AG04449 (cell line): ENCODE measurements at regions not wholly inside any gene's neighbourhood (a gene's known extent, or its start where the extent isn't known, plus 50 kb on each side); places are given as distances from the start of the nearest gene placed in this dataset.

Source experiments
- CTCF ChIA-PET: fragments of 350-600 bp; formaldehyde crosslinking; extraction: SDS; loops from one replicate; lab custom pipeline; 2021; ENCODE audit warnings: antibody characterized with exemption; lab: Yijun Ruan, JAX
- POLR2A ChIA-PET: fragments of 400-600, 350-600 bp; formaldehyde crosslinking; extraction: SDS; loops from one replicate; lab custom pipeline; 2020; ENCODE audit warnings: antibody characterized with exemption, inconsistent platforms; lab: Yijun Ruan, JAX
- DNase-seq: peaks from one replicate; pipeline ENCODE4 v3.0.0-alpha.2; 2010; ENCODE audit warnings: low read depth, low spot score
- H3K4me3 ChIP-seq: 2 replicates; pipeline ENCODE4 v1.5.1; 2011; ENCODE audit warnings: low read depth, mild to moderate bottlenecking, control low read depth, low read length
- TF ChIP-seq, protein P1 (sequence below): IDR thresholded peaks from one replicate; pipeline ENCODE4 v1.5.1; 2011; ENCODE audit warnings: mild to moderate bottlenecking, moderate library complexity, low read length, control low read depth, inconsistent platforms; ENCODE audit not compliant: insufficient read depth; ENCODE audit errors: missing control alignments

DNA sequence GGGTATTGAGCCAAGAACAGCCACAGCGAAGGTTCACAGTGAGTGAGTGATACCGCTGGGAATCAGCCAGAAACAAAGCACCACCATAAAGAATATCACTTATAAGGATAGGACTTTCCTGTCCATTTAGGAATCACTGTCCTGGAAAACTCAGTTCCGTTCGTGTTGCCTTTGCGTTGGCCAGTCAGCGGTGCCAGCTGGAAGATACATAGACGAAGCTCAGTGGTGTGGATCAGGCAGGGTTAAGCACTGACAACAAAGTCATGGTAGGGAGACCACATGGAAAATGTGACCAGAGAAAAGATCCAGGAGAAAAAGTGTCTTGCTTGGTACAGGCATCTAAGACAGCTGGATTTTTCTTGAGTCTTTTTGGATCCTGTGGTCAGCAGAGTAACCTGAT is 579.7 kb upstream of the DPP6 start:
- ChIA-PET POLR2A (no interaction called here), CTCF (no interaction called here)
- TF ChIP-seq, protein P1, sequence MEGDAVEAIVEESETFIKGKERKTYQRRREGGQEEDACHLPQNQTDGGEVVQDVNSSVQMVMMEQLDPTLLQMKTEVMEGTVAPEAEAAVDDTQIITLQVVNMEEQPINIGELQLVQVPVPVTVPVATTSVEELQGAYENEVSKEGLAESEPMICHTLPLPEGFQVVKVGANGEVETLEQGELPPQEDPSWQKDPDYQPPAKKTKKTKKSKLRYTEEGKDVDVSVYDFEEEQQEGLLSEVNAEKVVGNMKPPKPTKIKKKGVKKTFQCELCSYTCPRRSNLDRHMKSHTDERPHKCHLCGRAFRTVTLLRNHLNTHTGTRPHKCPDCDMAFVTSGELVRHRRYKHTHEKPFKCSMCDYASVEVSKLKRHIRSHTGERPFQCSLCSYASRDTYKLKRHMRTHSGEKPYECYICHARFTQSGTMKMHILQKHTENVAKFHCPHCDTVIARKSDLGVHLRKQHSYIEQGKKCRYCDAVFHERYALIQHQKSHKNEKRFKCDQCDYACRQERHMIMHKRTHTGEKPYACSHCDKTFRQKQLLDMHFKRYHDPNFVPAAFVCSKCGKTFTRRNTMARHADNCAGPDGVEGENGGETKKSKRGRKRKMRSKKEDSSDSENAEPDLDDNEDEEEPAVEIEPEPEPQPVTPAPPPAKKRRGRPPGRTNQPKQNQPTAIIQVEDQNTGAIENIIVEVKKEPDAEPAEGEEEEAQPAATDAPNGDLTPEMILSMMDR = no peak
- no peak overlapping the region for H3K4me3 ChIP-seq
- no peak for DNase-seq

- no peak overlapping the region for H3K4me3 ChIP-seq
- TF ChIP-seq, protein P1 = no peak
- ChIA-PET CTCF (no interaction called here), POLR2A (no interaction called here)
- no peak for DNase-seq
Observed at GRCh38 chr7:153473185-153473584, 579.0 kb upstream of the DPP6 start.

GRCh38 chr7:153475239-153475638 is 577.0 kb upstream of the DPP6 start:
- H3K4me3 ChIP-seq = no peak overlapping the region
- ChIA-PET POLR2A (no interaction called here), CTCF (no interaction called here)
- DNase-seq = no peak
- TF ChIP-seq, protein P1 = no peak

- TF ChIP-seq, protein P1 = no peak
- no peak overlapping the region for H3K4me3 ChIP-seq
- CTCF ChIA-PET = no interaction called here
- POLR2A ChIA-PET = no interaction called here
- DNase-seq = no peak
Observed at GRCh38 chr7:153476166-153476565, 576.0 kb upstream of the DPP6 start.

DNA sequence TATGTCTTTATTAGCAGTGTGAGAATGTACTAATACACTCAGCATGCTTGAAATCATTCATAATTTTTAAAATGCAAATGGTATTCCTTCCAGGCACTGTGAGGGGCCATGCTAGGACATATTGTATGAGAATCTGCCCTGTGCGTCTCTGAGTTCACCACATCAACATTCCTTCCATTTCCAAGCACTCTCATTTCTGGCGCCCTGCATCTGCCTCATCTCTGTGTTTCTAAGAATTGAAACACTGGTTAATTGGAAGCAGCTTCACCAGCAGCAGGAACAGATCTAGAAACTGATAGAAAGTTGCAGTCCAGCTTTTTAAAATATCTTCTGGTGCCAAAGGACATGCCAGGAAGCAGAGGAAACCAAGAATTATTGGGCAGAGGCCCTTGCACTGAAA is 555.9 kb upstream of the DPP6 start:
- CTCF ChIA-PET = no interaction called here
- no peak for DNase-seq
- POLR2A ChIA-PET = no interaction called here
- H3K4me3 ChIP-seq = no peak overlapping the region
- TF ChIP-seq, protein P1 = no peak

DNA sequence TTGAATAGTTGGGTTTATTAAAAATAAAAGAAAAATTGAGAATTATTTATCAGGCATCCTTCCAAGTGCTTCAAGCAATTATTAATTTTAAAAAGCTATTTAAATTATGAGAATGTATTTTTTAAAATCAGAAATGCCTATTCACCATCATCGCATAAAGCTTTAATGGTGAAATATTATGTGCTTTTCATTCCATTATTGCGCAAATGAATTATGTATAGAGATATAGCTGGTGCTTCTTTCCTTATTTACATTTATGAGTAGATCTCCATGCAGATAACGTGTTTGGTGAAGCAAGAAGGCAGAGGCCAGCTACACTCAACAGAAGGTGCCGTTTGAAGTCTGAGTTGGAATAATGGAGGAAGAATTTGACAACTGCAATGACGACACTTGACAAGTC is 549.1 kb upstream of the DPP6 start:
- DNase-seq = no peak
- TF ChIP-seq, protein P1 = no peak
- ChIA-PET POLR2A (no interaction called here), CTCF (no interaction called here)
- H3K4me3 ChIP-seq = no peak overlapping the region
